ENCODE measurements at regions not wholly inside any gene's neighbourhood (a gene's known extent, or its start where the extent isn't known, plus 50 kb on each side); places are given as distances from the start of the nearest gene placed in this dataset.

DNA sequence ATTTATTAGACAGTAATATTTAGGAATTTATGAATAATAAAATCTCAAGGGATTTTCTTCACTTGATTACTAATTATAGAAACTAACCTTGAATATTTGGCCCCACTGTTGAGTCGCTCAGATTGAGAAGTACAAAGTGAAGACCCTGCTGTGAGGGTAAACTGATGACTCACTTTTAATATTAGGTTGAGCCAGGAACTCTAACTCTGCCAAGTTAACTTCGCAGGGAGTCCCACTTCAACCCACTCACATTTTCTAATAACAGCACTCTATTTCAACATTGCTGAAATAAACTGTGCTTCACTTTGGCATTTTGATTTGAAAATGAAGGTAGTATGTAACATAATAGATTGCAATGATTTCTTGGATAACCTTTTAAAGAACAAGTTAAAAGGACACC, 200.7 kb downstream of the POLR1F start:
- H3K18ac ChIP-seq (ENCODE audit: insufficient read length, low read depth, low read length) = no peak overlapping the region
- H4K91ac ChIP-seq (ENCODE audit: insufficient read length, low read depth, low read length) = no peak overlapping the region
- no peaks in the 10 kb centered on the region for H3K9me3 Mint-ChIP-seq
- no peak overlapping the region for H4K8ac ChIP-seq (replicated peaks; ENCODE audit: insufficient read length, low read depth, low read length)
- no peak overlapping the region for H4K5ac ChIP-seq (ENCODE audit: insufficient read length, low read depth, low read length)
- no peak overlapping the region for H2AFZ ChIP-seq (ENCODE audit: low read length)
- H3K4me2 ChIP-seq (ENCODE audit: insufficient read depth, insufficient read length, low read length) = no peak overlapping the region
- H3K4me1 ChIP-seq (ENCODE audit: insufficient read depth, low read length) = no peaks in the 10 kb centered on the region
- no peak overlapping the region for H2BK12ac ChIP-seq (ENCODE audit: insufficient read length, low read depth, low read length)
- H3K9ac ChIP-seq (ENCODE audit: extremely low read depth, insufficient read length, low read length) = no peak overlapping the region
- no peak overlapping the region for H3K56ac ChIP-seq (ENCODE audit: insufficient read length, low read depth, low read length)
- H3K27ac Mint-ChIP-seq = no peak overlapping the region
- no peak overlapping the region for H3K4ac ChIP-seq (ENCODE audit: low read depth, low read length)
- no peaks in the 10 kb centered on the region for H3K79me2 ChIP-seq (ENCODE audit: insufficient read depth, low read length)
- H3K79me1 ChIP-seq (ENCODE audit: insufficient read depth, low read depth, low read length, poor library complexity, severe bottlenecking) = no peaks in the 10 kb centered on the region
- no peak overlapping the region for H2BK120ac ChIP-seq (ENCODE audit: low read depth, low read length, poor library complexity, severe bottlenecking)
- no peak overlapping the region for H2BK20ac ChIP-seq (ENCODE audit: low read depth, low read length, poor library complexity, severe bottlenecking)
- DNase-seq = no peak
- no peaks in the 10 kb centered on the region for H3K27me3 ChIP-seq (ENCODE audit: insufficient read depth, low read length)
- TF ChIP-seq, protein P1, sequence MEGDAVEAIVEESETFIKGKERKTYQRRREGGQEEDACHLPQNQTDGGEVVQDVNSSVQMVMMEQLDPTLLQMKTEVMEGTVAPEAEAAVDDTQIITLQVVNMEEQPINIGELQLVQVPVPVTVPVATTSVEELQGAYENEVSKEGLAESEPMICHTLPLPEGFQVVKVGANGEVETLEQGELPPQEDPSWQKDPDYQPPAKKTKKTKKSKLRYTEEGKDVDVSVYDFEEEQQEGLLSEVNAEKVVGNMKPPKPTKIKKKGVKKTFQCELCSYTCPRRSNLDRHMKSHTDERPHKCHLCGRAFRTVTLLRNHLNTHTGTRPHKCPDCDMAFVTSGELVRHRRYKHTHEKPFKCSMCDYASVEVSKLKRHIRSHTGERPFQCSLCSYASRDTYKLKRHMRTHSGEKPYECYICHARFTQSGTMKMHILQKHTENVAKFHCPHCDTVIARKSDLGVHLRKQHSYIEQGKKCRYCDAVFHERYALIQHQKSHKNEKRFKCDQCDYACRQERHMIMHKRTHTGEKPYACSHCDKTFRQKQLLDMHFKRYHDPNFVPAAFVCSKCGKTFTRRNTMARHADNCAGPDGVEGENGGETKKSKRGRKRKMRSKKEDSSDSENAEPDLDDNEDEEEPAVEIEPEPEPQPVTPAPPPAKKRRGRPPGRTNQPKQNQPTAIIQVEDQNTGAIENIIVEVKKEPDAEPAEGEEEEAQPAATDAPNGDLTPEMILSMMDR (conservative IDR thresholded peaks at IDR 0.05) = no peak
- no peak overlapping the region for H3K27ac ChIP-seq (ENCODE audit: insufficient read length, low read depth, low read length)
- H3K23ac ChIP-seq (ENCODE audit: insufficient read length, low read depth, low read length) = no peak overlapping the region
- peaks cover 11% of the 10 kb centered on the region in 2 experiments for H3K4me1 Mint-ChIP-seq
- no peaks in the 10 kb centered on the region for H3K27me3 Mint-ChIP-seq (ENCODE audit: low read depth)
- no peaks in the 10 kb centered on the region for H3K23me2 ChIP-seq (ENCODE audit: insufficient read length, low read depth, low read length, poor library complexity, severe bottlenecking)
- H2BK5ac ChIP-seq (ENCODE audit: insufficient read length, low read length) = no peak overlapping the region
- no peak overlapping the region for H3K14ac ChIP-seq (ENCODE audit: insufficient read depth, low read length)
- H2AK5ac ChIP-seq (ENCODE audit: insufficient read length, low read length) = no peak overlapping the region
- H3K4me3 Mint-ChIP-seq = no peak overlapping the region
- no peak overlapping the region for H3T11ph ChIP-seq (ENCODE audit: low read length)
- no peaks in the 10 kb centered on the region for H3K36me3 Mint-ChIP-seq (ENCODE audit: insufficient read depth in 1 of 3, low read depth in 3 of 3)
- no peak overlapping the region for H2BK15ac ChIP-seq (ENCODE audit: low read depth, low read length)
- H4K20me1 ChIP-seq (ENCODE audit: control insufficient read depth, insufficient read depth, insufficient read length) = no peaks in the 10 kb centered on the region
- no CpG with 5 or more reads among the region's 2 CpGs for WGBS (ENCODE audit: extremely low coverage, insufficient read length, low lambda C conversion rate)
- H3K9me3 ChIP-seq (ENCODE audit: control insufficient read depth, low read depth, low read length) = no peaks in the 10 kb centered on the region
